MM.1S (cell line): ENCODE measurements at regions not wholly inside any gene's neighbourhood (a gene's known extent, or its start where the extent isn't known, plus 50 kb on each side); places are given as distances from the start of the nearest gene placed in this dataset.

ENCODE experiments used
- DNase-seq: peaks from one replicate; pipeline ENCODE4 v3.0.0-alpha.2; 2015
- H2AFZ ChIP-seq: fragments of 300-600 bp; sonication (generic); 2 replicates; pipeline ENCODE4 v1.6.0; 2016; ENCODE audit warnings: antibody characterized with exemption, low read length
- H3F3A ChIP-seq: fragments of 300-600 bp; sonication (generic); 2 replicates; pipeline ENCODE4 v1.6.1; 2016; ENCODE audit warnings: mild to moderate bottlenecking, antibody characterized with exemption, low read length, moderate library complexity, mixed read lengths; ENCODE audit not compliant: insufficient read depth
- H3K27ac ChIP-seq: fragments of 300-600 bp; sonication (generic); 2 replicates; pipeline ENCODE4 v1.5.1; 2016; ENCODE audit warnings: mild to moderate bottlenecking, low read length
- H3K27me3 ChIP-seq: fragments of 300-600 bp; sonication (generic); replicated peaks from 2 replicates; pipeline ENCODE4 v1.6.0; 2016; ENCODE audit warnings: low read length; ENCODE audit not compliant: insufficient read depth
- H3K36me3 ChIP-seq: fragments of 300-600 bp; sonication (generic); replicated peaks from 2 replicates; pipeline ENCODE4 v1.6.1; 2016; ENCODE audit warnings: mild to moderate bottlenecking, low read length, mixed read lengths; ENCODE audit not compliant: insufficient read depth
- H3K4me1 ChIP-seq: fragments of 300-600 bp; sonication (generic); 2 replicates; pipeline ENCODE4 v1.6.1; 2016; ENCODE audit warnings: low read length, mixed read lengths
- H3K4me2 ChIP-seq: fragments of 300-600 bp; sonication (generic); 2 replicates; pipeline ENCODE4 v1.6.0; 2016; ENCODE audit warnings: low read depth, low read length
- H3K4me3 ChIP-seq: fragments of 300-600 bp; sonication (generic); 2 replicates; pipeline ENCODE4 v1.5.1; 2016; ENCODE audit warnings: low read length, mixed read lengths
- H3K79me2 ChIP-seq: fragments of 300-600 bp; sonication (generic); 2 replicates; pipeline ENCODE4 v1.6.1; 2016; ENCODE audit warnings: mixed run types, low read length, mixed read lengths
- H3K9ac ChIP-seq: fragments of 300-600 bp; sonication (generic); 2 replicates; pipeline ENCODE4 v1.6.1; 2016; ENCODE audit warnings: low read length, mixed read lengths
- H3K9me2 ChIP-seq: fragments of 300-600 bp; sonication (generic); replicated peaks from 2 replicates; pipeline ENCODE4 v1.6.1; 2016; ENCODE audit warnings: mild to moderate bottlenecking, low read length, mixed read lengths; ENCODE audit not compliant: insufficient read depth
- H3K9me3 ChIP-seq: fragments of 300-600 bp; sonication (generic); replicated peaks from 2 replicates; pipeline ENCODE4 v1.6.1; 2016; ENCODE audit warnings: mild to moderate bottlenecking, low read length, mixed read lengths; ENCODE audit not compliant: insufficient read depth
- H4K20me1 ChIP-seq: fragments of 300-600 bp; sonication (generic); 2 replicates; pipeline ENCODE4 v1.6.1; 2016; ENCODE audit warnings: mild to moderate bottlenecking, low read length, moderate library complexity, mixed read lengths; ENCODE audit not compliant: insufficient read depth
- CTCF ChIP-seq: fragments of 300-600 bp; sonication (generic); IDR thresholded peaks from 2 replicates; pipeline ENCODE4 v1.5.1; 2016; ENCODE audit warnings: antibody characterized with exemption, low read length, mixed read lengths
- EZH2 ChIP-seq: fragments of 300-600 bp; sonication (generic); optimal IDR thresholded peaks from 2 replicates; pipeline ENCODE3; 2017; ENCODE audit warnings: low read depth, mild to moderate bottlenecking, antibody characterized with exemption, low read length, mixed read lengths
- EZH2phosphoT487 ChIP-seq: fragments of 300-600 bp; sonication (generic); IDR thresholded peaks from 2 replicates; pipeline ENCODE4 v1.6.1; 2018; ENCODE audit warnings: antibody characterized with exemption, low read length

DNA sequence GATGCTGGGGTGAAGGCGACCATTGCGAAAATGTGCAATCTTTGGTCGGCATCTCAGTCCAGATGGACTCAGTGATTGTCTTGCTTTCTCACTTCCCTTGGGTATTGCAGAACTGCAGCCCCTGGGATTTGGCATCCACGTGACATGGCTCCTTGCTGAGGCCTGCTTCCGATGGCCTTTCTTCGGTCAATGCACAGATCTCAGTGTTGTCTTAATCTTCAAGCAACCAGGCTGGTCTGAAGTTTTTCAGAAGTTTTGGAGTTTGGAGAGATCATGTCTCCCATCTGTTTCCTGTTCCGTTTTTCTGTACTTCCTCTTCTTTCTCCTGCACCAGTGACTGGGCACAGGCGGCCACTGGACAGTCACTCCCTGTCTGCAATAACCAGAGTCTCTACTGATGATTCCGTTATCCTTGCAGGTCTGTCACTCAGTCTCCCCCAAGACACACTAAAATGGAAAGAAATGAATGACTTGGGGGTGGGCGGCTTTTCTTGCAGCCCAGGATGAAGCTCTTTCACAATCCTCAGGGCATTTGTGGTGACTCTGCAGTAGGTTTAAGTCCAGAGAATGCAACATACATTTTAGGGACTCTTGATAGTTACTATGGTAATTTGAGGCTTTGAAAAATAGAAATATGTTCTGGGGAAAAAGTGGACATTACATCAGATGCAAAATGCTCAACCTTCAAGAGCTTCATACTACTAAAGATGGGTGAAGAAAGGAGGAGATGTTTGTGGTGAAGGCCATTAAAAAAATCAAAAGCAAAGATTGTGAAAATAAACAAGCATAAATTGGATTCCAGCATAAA is 106.3 kb upstream of the ZFHX3 start:
- Histone ChIP-seq H3K79me2 (no peaks in the 10 kb centered on the region), H3K9me2 (no peaks in the 10 kb centered on the region), H3K4me3 (no peak overlapping the region), H2AFZ (no peak overlapping the region), H3K4me2 (no peak overlapping the region), H3K27ac (no peak overlapping the region), H4K20me1 (no peaks in the 10 kb centered on the region), H3K4me1 (no peaks in the 10 kb centered on the region), H3K27me3 (no peaks in the 10 kb centered on the region), H3K9me3 (no peaks in the 10 kb centered on the region), H3K9ac (no peak overlapping the region), H3F3A (no peaks in the 10 kb centered on the region), H3K36me3 (no peaks in the 10 kb centered on the region)
- no peak for DNase-seq
- no peak for TF ChIP-seq EZH2
- TF ChIP-seq EZH2phosphoT487: no peak
- TF ChIP-seq CTCF: no peak

- Histone ChIP-seq H3K4me1 (no peaks in the 10 kb centered on the region), H2AFZ (no peak overlapping the region), H3K4me3 (no peak overlapping the region), H3K4me2 (no peak overlapping the region), H3K27me3 (no peaks in the 10 kb centered on the region), H3F3A (no peaks in the 10 kb centered on the region), H3K9me3 (no peaks in the 10 kb centered on the region), H3K36me3 (no peaks in the 10 kb centered on the region), H3K9ac (no peak overlapping the region), H3K27ac (no peak overlapping the region), H4K20me1 (no peaks in the 10 kb centered on the region), H3K9me2 (no peaks in the 10 kb centered on the region), H3K79me2 (no peaks in the 10 kb centered on the region)
- no peak for DNase-seq
- no peak for TF ChIP-seq EZH2phosphoT487
- no peak for TF ChIP-seq CTCF
- TF ChIP-seq EZH2: no peak
These were observed 104.6 kb upstream of the ZFHX3 start for GRCh38 chr16:73152386-73153125.

DNA sequence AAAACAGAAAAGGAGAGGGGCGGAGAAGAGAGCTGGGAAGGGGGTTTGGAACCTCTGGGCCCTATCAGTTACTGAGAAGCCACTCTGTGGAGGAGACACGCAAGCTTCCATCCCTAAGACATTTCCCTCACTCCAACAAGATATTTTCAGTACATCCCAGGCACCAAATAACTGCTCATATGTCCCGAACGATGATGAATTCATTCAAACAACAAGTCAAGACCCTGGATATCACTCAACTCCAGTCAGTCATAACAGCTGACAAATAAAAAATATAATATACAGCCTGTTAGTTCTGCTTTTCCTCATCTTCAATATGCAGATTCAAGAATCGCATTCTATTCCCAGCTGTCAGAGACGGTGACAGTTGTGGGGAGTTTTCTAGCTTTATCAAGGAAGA is 104.0 kb upstream of the ZFHX3 start:
- H3K4me1 ChIP-seq: no peaks in the 10 kb centered on the region
- H3F3A ChIP-seq: no peaks in the 10 kb centered on the region
- H3K9ac ChIP-seq: no peak overlapping the region
- H3K4me2 ChIP-seq: no peak overlapping the region
- no peaks in the 10 kb centered on the region for H4K20me1 ChIP-seq
- H3K79me2 ChIP-seq: no peaks in the 10 kb centered on the region
- H3K36me3 ChIP-seq: no peaks in the 10 kb centered on the region
- no peaks in the 10 kb centered on the region for H3K27me3 ChIP-seq
- H3K4me3 ChIP-seq: no peak overlapping the region
- no peak for TF ChIP-seq CTCF
- TF ChIP-seq EZH2phosphoT487: no peak
- TF ChIP-seq EZH2: no peak
- no peaks in the 10 kb centered on the region for H3K9me3 ChIP-seq
- H3K9me2 ChIP-seq: no peaks in the 10 kb centered on the region
- no peak for DNase-seq
- no peak overlapping the region for H2AFZ ChIP-seq
- no peak overlapping the region for H3K27ac ChIP-seq
